ENCODE measurements at regions not wholly inside any gene's neighbourhood (a gene's known extent, or its start where the extent isn't known, plus 50 kb on each side); places are given as distances from the start of the nearest gene placed in this dataset.
"Not testable (repeated sequence)": the region's sequence is repeated elsewhere in the genome, so short reads cannot be mapped to it uniquely, and the experiment has no call there.

DNA sequence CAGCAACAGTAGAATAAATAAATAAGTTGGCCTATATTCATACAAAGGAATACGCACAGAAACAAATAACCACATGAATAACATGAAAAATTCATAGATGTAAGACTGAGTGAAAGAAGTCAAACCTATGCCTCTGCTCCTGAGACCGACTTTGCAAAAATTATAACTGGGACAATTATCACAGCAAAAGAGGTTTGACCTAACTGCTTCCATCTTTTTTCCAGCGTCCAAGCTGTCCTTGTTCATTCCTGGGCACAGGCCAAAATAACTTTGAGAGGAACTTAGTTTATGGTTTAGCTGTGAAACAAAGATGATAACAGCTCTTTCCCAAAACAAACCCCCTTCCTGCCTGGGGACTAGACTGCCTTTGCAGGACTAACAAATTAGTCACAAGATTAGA, 109.6 kb upstream of the NBPF11 start:
- DNase-seq = not testable (repeated sequence)

DNA sequence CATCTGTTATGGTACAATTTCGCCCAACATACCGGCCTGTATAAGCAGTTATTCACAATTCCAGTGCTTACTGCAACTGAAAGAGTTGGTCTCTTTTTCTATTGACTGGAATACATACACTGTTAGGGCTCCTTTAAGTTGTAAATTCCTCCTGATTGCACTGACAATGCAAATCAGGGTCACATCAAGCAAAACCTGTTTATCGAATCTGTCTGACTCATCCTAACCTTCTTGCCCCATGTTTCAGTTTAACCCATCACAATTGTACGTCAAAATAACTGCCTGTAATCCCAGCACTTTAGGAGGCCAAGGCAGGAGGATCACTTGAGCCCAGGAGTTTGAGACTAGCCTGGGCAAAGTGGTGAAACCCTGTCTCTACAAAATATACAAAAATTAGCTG, 105.8 kb upstream of the NBPF11 start:
- DNase-seq = not testable (repeated sequence)

GRCh38 chr1:148254611-148255429, 102.7 kb upstream of the NBPF11 start:
- DNase-seq = peak; percentile 14

GRCh38 chr1:148253808-148254207, 101.7 kb upstream of the NBPF11 start:
- not testable (repeated sequence) for DNase-seq

DNA sequence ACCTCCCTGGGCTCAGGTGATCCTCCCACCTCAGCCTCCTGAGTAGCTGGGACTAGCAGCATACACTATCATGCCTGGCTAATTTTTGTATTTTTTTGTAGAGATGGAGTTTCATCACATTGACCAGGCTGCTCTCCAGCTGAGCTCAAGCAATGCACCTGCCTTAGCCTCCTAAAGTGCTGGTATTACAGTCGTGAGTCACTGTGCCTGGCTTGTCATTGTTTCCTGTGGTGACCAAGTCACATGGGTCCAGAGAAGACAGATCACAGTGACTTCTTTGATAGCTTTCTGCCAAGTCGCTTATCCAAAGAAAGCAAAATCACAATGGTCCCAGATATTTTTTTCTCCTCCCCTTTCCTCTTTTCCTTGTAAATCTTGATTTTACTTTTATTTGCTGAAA, 96.7 kb upstream of the NBPF11 start:
- DNase-seq = not testable (repeated sequence)

DNA sequence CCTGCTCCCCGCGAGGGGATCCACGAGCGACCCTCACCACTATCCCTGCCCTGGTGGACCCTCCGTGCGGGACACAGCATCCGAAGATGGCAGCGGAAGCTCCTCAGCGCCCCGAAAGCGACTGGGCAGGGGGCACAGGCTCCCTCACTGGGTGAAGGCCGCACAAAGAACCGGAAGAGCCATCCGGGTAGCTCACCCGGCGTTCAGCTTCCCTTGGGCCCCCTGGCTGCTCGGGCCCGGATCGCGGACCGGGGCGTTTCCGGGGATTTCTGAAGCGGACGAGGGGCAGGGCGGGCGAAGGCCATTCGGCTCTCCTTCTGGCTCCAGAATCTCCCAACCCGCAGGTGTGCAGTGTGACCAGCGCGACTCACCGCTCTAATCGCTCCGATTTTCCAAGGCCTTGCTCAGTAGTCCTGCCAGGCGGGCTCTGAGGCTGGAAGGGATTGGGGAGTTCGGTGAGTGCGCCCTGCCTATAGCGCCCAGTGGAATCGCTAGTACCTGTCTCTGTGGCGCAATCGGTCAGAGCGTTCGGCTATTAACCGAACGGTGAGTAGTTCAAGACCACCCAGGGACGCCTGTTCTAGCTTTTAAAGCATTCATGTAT, 94.3 kb upstream of the NBPF11 start:
- DNase-seq = not testable (repeated sequence)

DNA sequence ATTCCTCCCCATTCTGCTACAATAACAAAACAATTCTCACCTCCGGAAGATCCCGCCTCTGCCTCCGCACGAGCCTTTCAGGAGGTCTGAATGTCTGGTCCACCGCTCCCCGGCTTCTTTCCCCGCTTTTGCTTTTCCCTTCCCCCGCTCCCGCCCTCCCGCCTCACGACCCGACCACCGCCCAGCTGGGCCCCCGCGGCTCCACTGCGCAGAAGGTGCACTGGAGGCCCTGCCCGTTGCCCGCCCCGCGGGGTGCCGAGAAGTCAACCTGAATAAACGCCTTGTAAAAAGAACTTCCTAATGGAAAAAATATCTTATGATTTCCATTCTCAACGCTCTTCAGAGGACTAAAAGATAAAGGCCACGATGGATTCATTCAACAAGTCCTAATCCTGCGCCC, 93.8 kb upstream of the NBPF11 start:
- DNase-seq = not testable (repeated sequence)

DNA sequence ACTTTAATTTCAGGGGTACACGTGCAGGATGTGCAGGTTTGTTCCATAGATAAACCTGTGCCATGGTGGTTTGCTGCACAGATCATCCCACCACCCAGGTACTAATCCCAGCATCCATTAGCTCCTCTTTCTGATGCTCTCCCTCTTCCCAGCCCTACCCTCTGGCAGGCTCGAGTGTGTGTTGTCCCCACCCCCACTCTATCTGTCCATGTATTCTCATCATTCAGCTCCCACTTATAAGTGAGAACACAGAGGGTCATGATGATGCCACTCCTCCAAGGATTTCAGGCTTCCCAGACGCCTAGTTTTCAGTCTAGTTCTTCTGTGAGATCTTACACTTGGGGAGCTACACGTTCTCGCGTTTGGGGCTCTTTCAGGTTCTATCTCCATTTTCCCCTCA, 93.4 kb upstream of the NBPF11 start:
- DNase-seq = not testable (repeated sequence)

DNA sequence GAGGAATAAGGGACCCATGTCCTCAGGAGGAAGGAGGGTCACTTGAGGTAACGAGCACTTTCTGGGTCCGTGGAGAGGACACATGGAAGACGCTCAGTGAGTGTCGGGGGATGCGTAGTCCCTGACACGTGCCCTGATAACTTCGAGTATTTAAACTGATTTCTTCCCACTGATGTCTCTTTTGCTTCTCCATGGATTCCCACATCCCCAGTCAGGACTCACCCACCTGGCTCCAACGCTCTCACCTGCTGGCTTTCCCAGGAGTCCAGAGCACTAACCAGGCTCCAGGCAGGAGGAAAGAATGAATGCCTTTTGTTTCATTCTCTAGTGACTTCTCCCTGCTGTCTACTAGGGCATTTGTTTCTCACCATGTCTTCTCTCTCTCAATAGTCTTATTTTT, 81.2 kb upstream of the NBPF11 start:
- DNase-seq = not testable (repeated sequence)

DNA sequence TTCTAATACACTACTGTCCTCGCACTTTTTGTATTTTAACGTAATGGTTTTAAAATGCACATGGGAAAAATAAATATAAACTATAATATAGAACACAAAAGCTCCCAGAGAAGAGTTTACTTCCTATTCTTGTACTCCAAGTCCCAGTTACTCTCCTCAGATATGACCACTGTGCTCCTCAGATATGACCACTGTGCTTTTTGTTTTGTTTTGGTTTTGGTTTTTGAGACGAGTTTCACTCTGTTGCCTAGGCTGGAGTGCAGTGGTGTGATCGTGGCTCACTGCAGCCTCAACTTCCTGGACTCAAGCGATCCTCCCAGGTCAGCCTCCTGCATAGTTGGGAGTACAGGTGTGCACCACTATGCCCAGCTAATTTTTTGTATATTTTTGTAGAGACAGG, 76.8 kb upstream of the NBPF11 start:
- DNase-seq = not testable (repeated sequence)

DNA sequence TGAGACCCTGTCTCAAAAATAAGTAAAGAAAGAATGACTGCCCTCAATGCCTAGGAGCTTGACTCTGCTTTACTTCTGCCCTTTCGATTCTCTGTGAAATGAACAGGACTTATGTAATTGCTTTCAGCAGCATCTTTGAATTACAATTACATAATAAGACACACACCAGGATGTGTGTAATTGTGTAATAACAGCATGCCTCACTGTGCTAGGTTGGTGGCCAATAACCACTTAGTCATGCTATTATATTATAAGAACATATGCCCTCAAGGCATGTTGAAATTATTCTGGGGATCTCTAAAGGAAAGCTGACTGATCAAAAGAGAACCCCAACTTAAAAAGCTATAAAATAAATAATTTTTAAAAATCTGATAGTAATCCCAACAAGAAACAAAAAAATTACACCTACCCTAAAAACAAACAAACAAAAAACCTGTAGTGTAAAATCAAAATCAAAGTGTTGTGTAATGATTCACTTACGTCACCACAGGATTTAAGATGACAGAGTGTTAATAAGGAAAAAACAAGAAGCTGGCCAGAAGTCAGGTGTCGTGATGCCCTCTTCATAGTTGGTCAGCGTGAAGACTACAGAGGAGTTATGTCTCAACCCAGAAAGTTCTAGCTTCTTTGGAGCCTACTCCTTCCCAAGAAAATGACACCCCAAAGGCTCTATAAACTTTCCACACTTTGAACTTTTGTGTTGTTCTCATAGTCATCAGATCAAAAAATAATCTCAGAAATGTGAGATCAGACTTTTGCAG, 70.5 kb upstream of the NBPF11 start:
- not testable (repeated sequence) for DNase-seq

DNA sequence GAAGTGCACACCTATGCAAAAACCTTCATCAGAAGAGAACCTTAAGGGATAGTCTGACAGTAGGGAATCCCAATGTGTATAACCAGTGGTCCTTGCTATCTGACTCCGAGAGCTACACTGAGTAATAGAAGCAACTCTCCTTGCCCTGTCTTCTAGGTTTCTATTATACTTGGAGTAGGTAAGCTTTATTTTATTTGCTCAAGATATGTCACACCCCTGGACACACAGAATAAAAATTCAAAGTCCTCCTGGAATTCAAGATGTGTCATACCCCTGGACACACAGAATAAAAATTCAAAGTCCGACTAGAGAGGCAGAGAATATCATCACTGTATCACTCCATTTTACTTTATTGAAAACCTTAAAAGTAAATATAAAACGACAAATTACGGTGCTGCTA, 69.5 kb upstream of the NBPF11 start:
- not testable (repeated sequence) for DNase-seq

GRCh38 chr1:148219229-148219628, 67.1 kb upstream of the NBPF11 start:
- not testable (repeated sequence) for DNase-seq

- DNase-seq = not testable (repeated sequence)
Measured at GRCh38 chr1:148211191-148211590, 59.1 kb upstream of the NBPF11 start.

DNA sequence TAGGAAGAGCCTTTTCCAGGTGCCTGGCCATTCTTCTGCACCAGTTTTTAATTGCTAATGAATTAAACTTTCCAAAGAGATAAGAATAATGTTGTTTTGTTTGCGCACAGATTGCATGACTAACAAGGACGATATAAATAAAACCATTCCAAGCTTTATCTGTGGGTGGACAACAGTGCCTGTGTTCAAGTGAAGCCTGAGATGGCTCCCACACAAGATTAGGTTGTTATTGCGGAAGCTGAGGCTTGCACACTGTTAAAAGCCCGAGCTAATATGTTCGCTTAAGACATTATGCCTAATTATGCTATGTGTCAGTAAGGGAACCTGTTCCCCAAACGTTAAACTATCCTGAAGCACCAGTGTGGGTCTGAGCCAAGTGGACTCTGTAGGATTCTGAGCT, 58.5 kb upstream of the NBPF11 start:
- not testable (repeated sequence) for DNase-seq

DNA sequence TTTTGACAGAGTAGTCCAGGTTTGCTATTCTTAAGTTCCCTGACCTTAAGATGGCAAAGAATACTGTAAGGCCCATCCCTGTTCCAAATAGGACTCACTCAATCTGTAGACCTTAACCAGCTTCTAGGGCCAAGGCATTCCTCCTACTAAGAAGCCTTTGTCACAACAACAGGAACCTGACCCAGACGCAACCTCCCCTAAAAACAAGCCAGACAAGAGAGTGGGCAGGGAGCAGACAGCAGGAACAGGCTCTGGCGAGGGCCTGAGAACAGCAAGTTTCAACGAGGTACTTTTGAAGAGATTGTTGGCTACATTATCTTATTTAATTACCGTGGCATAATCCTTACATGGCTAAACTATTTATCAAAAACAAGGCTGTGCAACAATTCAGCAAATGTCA, 58.1 kb upstream of the NBPF11 start:
- not testable (repeated sequence) for DNase-seq

GRCh38 chr1:148202013-148202412, 49.9 kb upstream of the NBPF11 start:
- DNase-seq = not testable (repeated sequence)
